Lower leg skin (tissue), 4 donors: ENCODE measurements at regions not wholly inside any gene's neighbourhood (a gene's known extent, or its start where the extent isn't known, plus 50 kb on each side); places are given as distances from the start of the nearest gene placed in this dataset.
"Not testable (repeated sequence)": the region's sequence is repeated elsewhere in the genome, so short reads cannot be mapped to it uniquely, and the experiment has no call there.

Experiments used
- DNase-seq, 2 donors: peaks; one replicate each; pipeline ENCODE4 v3.0.0-alpha.2; 2019; ENCODE audit warnings: low spot score in 2 of 2
- H3K4me3 ChIP-seq: fragments of 200-600 bp; sonication (generic); 2 replicates; pipeline ENCODE4 v1.5.1; 2017; ENCODE audit warnings: mild to moderate bottlenecking, low read depth; ENCODE audit not compliant: poor library complexity, severe bottlenecking
- POLR2A ChIP-seq, 2 donors: fragments of 450-650 bp; IDR thresholded peaks; one replicate each; pipeline ENCODE4 v1.6.1; 2016 to 2017; ENCODE audit warnings: antibody characterized with exemption in 2 of 2, mild to moderate bottlenecking in 1 of 2, moderate library complexity in 1 of 2
- WGBS, 2 donors: methylation state at CpG; one replicate each; pipeline ENCODE4 v1.1.5; 2018; 5-methylcytosine and 5-hydroxymethylcytosine counted together
- intact Hi-C: fragments of 100-400 bp; cut with DNase I; formaldehyde crosslinking; loops from one replicate; pipeline ENCODE4 v1.15.0; 2023; ENCODE audit warnings: low total_unique reads
- TF ChIP-seq, protein P1 (sequence below), 3 donors: fragments of 450-650 bp; IDR thresholded peaks; one replicate each; pipeline ENCODE4 v1.5.1; 2016; ENCODE audit warnings: antibody characterized with exemption in 3 of 3, mild to moderate bottlenecking in 3 of 3, moderate library complexity in 2 of 3

DNA sequence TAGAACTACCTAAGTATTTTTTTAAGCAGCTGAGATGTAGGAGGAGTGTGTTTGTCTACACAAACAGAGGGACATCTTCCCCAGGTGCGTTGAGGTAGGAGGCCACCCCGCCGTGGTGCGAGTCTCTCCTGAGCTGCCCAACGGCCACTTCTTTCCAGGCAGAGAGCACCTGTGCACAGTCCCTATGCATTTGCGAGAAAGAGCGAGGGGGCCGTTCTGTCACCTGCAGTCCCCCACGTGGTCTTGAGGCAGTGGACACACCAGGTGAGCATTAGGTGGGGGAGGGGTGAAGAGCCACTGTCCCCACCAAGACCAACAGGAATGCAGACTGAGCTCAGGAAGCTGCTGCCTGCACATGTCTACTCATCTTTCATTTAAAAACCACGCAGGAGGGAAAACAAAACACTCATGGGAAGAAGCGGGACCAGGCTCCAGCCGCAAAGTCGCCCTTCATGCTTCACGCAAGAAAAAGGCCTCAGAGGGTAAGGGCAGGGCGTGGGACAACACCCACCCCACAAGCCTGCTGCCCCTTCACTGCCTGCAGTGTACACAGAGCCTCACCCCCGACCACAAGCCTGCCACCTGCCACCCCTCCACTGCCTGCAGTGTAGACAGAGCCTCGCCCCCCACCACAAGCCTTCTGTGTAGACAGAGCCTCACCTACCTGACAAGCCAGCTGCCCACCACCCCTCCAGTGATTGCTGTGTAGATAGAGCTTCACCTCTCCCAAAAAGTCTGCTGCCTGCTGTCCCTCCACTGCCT lies 142.0 kb downstream of the DLL1 start:
- 72 to 79% methylated on average over 15 to 17 of the region's 17 CpGs for WGBS, 2 donors
- H3K4me3 ChIP-seq = no peak overlapping the region
- TF ChIP-seq POLR2A (IDR thresholded peaks at IDR 0.05) = no peak
- TF ChIP-seq, protein P1, sequence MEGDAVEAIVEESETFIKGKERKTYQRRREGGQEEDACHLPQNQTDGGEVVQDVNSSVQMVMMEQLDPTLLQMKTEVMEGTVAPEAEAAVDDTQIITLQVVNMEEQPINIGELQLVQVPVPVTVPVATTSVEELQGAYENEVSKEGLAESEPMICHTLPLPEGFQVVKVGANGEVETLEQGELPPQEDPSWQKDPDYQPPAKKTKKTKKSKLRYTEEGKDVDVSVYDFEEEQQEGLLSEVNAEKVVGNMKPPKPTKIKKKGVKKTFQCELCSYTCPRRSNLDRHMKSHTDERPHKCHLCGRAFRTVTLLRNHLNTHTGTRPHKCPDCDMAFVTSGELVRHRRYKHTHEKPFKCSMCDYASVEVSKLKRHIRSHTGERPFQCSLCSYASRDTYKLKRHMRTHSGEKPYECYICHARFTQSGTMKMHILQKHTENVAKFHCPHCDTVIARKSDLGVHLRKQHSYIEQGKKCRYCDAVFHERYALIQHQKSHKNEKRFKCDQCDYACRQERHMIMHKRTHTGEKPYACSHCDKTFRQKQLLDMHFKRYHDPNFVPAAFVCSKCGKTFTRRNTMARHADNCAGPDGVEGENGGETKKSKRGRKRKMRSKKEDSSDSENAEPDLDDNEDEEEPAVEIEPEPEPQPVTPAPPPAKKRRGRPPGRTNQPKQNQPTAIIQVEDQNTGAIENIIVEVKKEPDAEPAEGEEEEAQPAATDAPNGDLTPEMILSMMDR (IDR thresholded peaks at IDR 0.05) = no peak
- no peak for DNase-seq
- intact Hi-C loops = no loop called here

DNA sequence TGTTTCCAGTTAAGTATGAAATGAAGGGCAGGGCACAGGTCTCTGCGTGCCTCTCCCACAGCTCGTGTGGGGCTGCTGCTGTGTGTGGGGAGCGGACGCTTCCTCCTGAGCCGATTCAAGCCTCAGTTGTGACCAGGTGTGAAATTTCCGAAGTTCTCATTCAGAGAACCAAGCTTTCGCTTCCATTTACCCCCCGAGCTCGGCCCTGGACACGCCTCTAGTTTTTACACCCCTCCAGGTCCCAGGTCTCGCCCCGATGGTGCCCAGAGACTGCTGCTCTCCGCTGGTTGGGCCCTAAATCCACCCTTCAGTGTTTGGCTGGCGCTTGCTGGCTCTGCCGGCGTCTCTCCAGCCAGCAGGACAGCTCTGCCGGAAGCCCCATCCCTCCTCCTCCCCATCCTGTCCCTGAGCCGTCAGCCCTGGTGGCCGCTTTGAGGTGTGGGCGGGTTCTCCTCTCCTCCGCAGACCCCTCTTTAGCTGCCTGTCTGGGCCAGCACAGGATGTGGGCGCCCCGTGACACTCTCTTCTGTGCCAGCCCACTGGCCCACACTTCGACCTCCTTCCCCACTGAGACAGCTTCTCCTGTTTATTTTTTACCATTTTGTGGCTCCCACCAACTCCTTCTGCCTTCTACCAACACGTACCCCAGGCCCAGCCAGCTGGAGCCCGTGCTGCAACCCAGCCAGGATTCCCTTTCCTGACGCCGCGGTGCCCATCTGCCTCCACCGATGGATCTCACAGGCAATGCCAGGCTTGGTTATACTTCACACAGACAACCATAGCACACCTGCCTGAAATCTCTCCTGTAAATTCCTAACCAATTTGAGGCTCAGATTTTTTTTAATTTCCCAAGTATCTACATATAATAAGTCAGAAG lies 142.8 kb downstream of the DLL1 start:
- intact Hi-C loops = no loop called here
- TF ChIP-seq, protein P1 (IDR thresholded peaks at IDR 0.05) = no peak
- TF ChIP-seq POLR2A (IDR thresholded peaks at IDR 0.05) = no peak
- H3K4me3 ChIP-seq = no peak overlapping the region
- no peak for DNase-seq
- WGBS, 2 donors = 62 to 70% methylated on average over 30 of the region's 30 CpGs

DNA sequence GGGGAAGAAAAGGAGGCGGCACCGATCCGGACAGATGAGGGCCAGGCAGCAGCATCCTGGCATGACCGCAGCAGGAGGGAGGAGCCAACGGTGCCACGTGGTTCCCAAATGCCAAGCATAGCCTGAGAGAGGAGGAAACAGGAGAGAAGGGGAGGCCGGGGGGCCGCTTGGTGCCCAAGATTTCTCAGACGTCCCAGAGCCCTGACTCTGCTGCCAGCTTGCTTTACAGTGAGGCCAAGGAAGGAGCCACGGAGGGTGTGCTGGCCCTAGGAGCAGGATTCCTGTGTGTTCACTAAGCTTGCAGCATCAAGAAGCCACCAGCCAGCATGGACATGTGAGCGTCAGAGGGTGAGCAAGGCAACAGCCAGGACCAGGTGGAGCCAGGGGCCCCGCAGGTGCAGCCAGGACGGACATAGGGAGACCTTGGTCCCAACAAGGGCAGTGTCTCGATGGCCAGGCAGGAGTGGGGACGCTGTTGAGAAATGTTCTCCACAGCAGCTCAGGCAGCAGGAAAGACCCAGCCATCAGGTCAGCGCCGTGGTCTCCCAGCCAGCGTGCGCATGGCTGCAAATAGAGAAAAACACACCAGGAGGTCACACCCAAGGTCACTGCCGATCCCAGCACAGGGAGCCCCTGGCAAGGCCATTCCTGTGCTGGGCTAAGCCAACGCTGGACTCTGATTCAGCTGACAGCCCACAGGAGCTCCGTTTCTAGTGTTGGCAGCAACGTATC lies 143.7 kb downstream of the DLL1 start:
- TF ChIP-seq POLR2A (IDR thresholded peaks at IDR 0.05) = no peak
- TF ChIP-seq, protein P1 (IDR thresholded peaks at IDR 0.05) = no peak
- no peak overlapping the region for H3K4me3 ChIP-seq
- 72 to 77% methylated on average over 23 of the region's 23 CpGs for WGBS, 2 donors
- intact Hi-C loops = no loop called here
- no peak for DNase-seq

DNA sequence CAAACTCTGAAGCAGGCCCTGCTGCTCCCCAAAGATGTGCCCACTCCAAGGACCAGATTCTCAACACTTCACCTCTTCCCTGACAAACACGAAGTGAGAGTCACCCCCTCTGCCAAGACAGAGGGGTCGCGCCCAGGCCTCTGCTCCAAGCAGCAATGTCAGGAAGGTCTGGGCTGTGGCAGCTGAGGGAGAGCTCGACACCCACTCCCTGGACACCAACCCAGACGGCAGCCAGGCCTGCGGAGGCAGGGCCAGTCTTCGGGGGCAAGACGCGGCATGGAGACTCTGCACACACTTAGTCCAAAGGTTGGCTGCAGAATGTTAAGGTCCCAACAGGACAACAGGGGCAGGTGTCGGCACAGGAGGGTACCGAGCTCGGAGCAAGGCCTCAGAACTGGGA lies 144.2 kb downstream of the DLL1 start:
- 68 to 83% methylated on average over 11 of the region's 12 CpGs for WGBS, 2 donors
- no peak overlapping the region for H3K4me3 ChIP-seq
- DNase-seq = no peak
- TF ChIP-seq, protein P1 (IDR thresholded peaks at IDR 0.05) = no peak
- no peak for TF ChIP-seq POLR2A (IDR thresholded peaks at IDR 0.05)
- intact Hi-C loops = no loop called here

DNA sequence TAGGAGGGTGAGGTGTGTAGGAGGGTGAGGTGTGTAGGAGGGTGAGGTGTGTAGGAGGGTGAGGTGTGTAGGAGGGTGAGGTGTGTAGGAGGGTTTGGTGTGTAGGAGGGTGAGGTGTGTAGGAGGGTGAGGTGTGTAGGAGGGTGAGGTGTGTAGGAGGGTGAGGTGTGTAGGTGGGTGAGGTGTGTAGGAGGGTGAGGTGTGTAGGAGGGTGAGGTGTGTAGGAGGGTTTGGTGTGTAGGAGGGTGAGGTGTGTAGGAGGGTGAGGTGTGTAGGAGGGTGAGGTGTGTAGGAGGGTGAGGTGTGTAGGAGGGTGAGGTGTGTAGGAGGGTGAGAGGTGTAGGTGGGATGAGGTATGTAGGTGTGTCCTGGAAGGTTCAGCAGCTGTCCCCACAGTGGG lies 144.7 kb downstream of the DLL1 start:
- intact Hi-C loops, H3K4me3 ChIP-seq, DNase-seq: not testable (repeated sequence)

DNA sequence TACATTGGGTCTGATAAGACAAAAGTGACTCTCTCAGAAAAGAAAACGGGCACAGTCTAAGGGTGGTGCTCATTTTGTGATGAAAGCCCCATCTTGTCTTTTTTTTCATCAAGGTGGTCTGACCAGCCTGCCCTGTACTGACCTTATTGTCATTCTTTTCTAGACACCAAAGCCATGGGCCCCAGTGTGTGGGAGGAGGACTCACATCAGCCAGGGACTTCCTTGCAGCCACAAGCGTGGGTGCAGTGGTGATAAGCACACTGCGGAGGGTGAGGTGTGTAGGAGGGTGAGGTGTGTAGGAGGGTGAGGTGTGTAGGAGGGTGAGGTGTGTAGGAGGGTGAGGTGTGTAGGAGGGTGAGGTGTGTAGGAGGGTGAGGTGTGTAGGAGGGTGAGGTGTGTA lies 145.2 kb downstream of the DLL1 start:
- intact Hi-C loops = not testable (repeated sequence)
- WGBS, 2 donors = 42 to 59% methylated on average over 3 of the region's 3 CpGs

More for the DNA sequence above, 145.2 kb downstream of the DLL1 start:
- not testable (repeated sequence) for H3K4me3 ChIP-seq, DNase-seq
